Trophoblast cell (in vitro differentiated cells and primary cell): ENCODE measurements at regions not wholly inside any gene's neighbourhood (a gene's known extent, or its start where the extent isn't known, plus 50 kb on each side); places are given as distances from the start of the nearest gene placed in this dataset.

Source experiments
- DNase-seq, 2 donors: peaks; one replicate each; pipeline ENCODE4 v3.0.0-alpha.2; 2016
- H2AFZ ChIP-seq: 2 replicates; pipeline ENCODE4 v1.6.1; 2013; ENCODE audit warnings: low read length, moderate library complexity, mild to moderate bottlenecking; ENCODE audit not compliant: insufficient read depth, poor library complexity
- H2AK5ac ChIP-seq: 2 replicates; pipeline ENCODE4 v1.6.1; 2013; ENCODE audit warnings: mild to moderate bottlenecking, low read length
- H2BK120ac ChIP-seq: 2 replicates; pipeline ENCODE4 v1.6.1; 2013; ENCODE audit warnings: low read length, mild to moderate bottlenecking, moderate library complexity; ENCODE audit not compliant: insufficient read depth, poor library complexity
- H2BK12ac ChIP-seq: 2 replicates; pipeline ENCODE4 v1.6.1; 2013; ENCODE audit warnings: mild to moderate bottlenecking, low read length, moderate library complexity
- H2BK5ac ChIP-seq: 2 replicates; pipeline ENCODE4 v1.6.1; 2013; ENCODE audit warnings: low read length, low read depth, moderate library complexity, mild to moderate bottlenecking; ENCODE audit not compliant: poor library complexity
- H3K14ac ChIP-seq: 2 replicates; pipeline ENCODE4 v1.6.1; 2013; ENCODE audit warnings: mild to moderate bottlenecking, low read length
- H3K18ac ChIP-seq: 2 replicates; pipeline ENCODE4 v1.6.1; 2013; ENCODE audit warnings: mild to moderate bottlenecking, low read length
- H3K23ac ChIP-seq: 2 replicates; pipeline ENCODE4 v1.6.1; 2013; ENCODE audit warnings: low read length
- H3K27ac ChIP-seq: 2 replicates; pipeline ENCODE4 v1.5.1; 2013; ENCODE audit warnings: low read depth, mild to moderate bottlenecking, inconsistent platforms, low read length, moderate library complexity
- H3K27me3 ChIP-seq: 2 replicates; pipeline ENCODE4 v1.6.1; 2013; ENCODE audit warnings: inconsistent platforms, mild to moderate bottlenecking, low read length, moderate library complexity; ENCODE audit not compliant: insufficient read depth
- H3K36me3 ChIP-seq, 2 experiments: 1 replicate in 1 of 2; 2 replicates in 1 of 2; pipeline ENCODE4 v1.6.1; 2013; ENCODE audit warnings: low read length in 2 of 2, mild to moderate bottlenecking in 2 of 2, moderate library complexity in 1 of 2; ENCODE audit not compliant: insufficient read depth in 2 of 2, control insufficient read depth in 1 of 2
- H3K4ac ChIP-seq: 2 replicates; pipeline ENCODE4 v1.6.1; 2013; ENCODE audit warnings: low read depth, mild to moderate bottlenecking, low read length, moderate library complexity
- H3K4me1 ChIP-seq, 2 experiments: 1 replicate in 1 of 2; 2 replicates in 1 of 2; pipeline ENCODE4 v1.6.1; 2013; ENCODE audit warnings: low read length in 2 of 2, mild to moderate bottlenecking in 2 of 2, moderate library complexity in 1 of 2; ENCODE audit not compliant: insufficient read depth in 2 of 2, control insufficient read depth in 1 of 2
- H3K4me2 ChIP-seq: 2 replicates; pipeline ENCODE4 v1.6.1; 2013; ENCODE audit warnings: inconsistent platforms, mild to moderate bottlenecking, low read length, moderate library complexity
- H3K4me3 ChIP-seq: 2 replicates; pipeline ENCODE4 v1.5.1; 2013; ENCODE audit warnings: mild to moderate bottlenecking, low read depth, low read length, inconsistent platforms
- H3K79me1 ChIP-seq: one replicate; pipeline ENCODE4 v1.6.1; 2013; ENCODE audit warnings: low read length
- H3K79me2 ChIP-seq: 2 replicates; pipeline ENCODE4 v1.6.1; 2013; ENCODE audit warnings: low read length, mild to moderate bottlenecking; ENCODE audit not compliant: control insufficient read depth, insufficient read depth, poor library complexity
- H3K9ac ChIP-seq: 2 replicates; pipeline ENCODE4 v1.6.1; 2013; ENCODE audit warnings: mild to moderate bottlenecking, low read length
- H3K9me3 ChIP-seq: 2 replicates; pipeline ENCODE4 v1.6.1; 2013; ENCODE audit warnings: low read depth, mild to moderate bottlenecking, control low read depth, inconsistent platforms, low read length; ENCODE audit not compliant: insufficient read depth
- H4K12ac ChIP-seq: 2 replicates; pipeline ENCODE4 v1.6.1; 2013; ENCODE audit warnings: low read depth, mild to moderate bottlenecking, low read length, moderate library complexity
- H4K8ac ChIP-seq: 2 replicates; pipeline ENCODE4 v1.6.1; 2013; ENCODE audit warnings: low read depth, mild to moderate bottlenecking, low read length, moderate library complexity
- H4K91ac ChIP-seq: one replicate; pipeline ENCODE4 v1.6.1; 2013; ENCODE audit warnings: low read depth, mild to moderate bottlenecking, low read length, moderate library complexity
- WGBS: extraction: QIAGEN DNeasy Blood & Tissue Kit; methylation state at CpG from one replicate; pipeline ENCODE4 v1.1.7; 2013; ENCODE audit warnings: missing lambda C conversion rate; ENCODE audit not compliant: insufficient read length, insufficient coverage; ENCODE audit errors: extremely low coverage; 5-methylcytosine and 5-hydroxymethylcytosine counted together

DNA sequence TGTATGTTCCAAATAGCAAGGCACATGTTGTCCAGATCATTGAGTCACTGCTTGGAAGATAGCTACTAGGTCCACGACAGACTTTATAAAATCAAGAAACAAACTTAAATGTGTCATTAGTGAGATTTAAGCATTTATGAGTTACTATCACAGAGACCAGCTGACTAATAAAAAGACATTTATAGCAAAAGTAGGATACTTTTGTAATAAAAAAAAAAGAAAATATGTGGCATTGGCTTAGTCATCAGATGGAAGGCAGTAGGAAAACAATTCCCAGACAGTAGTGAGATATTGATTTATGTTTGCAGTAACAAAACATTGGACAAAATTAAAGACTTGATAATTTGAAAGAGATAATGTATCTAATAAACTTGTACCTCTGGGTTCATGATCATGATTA lies 881.0 kb upstream of the LRRN3 start:
- no peaks in the 10 kb centered on the region for H3K79me1 ChIP-seq
- no peak overlapping the region for H3K27ac ChIP-seq
- no CpG with 5 or more reads among the region's 1 CpG for WGBS
- no peaks in the 10 kb centered on the region for H3K79me2 ChIP-seq
- H2BK12ac ChIP-seq = no peak overlapping the region
- no peak overlapping the region for H2BK120ac ChIP-seq
- no peaks in the 10 kb centered on the region for H3K9me3 ChIP-seq
- H4K12ac ChIP-seq = no peak overlapping the region
- H3K23ac ChIP-seq = no peak overlapping the region
- no peak overlapping the region for H4K8ac ChIP-seq
- no peak overlapping the region for H3K4me2 ChIP-seq
- no peak overlapping the region for H3K4ac ChIP-seq
- no peak overlapping the region for H3K4me3 ChIP-seq
- H4K91ac ChIP-seq = no peak overlapping the region
- H3K18ac ChIP-seq = no peak overlapping the region
- H2AFZ ChIP-seq = no peak overlapping the region
- DNase-seq = no peak
- H3K9ac ChIP-seq = no peak overlapping the region
- no peaks in the 10 kb centered on the region for H3K36me3 ChIP-seq
- no peak overlapping the region for H3K14ac ChIP-seq
- H2AK5ac ChIP-seq = no peak overlapping the region
- no peaks in the 10 kb centered on the region for H3K27me3 ChIP-seq
- H2BK5ac ChIP-seq = no peak overlapping the region
- no peaks in the 10 kb centered on the region for H3K4me1 ChIP-seq

GRCh38 chr7:110210941-110211608 lies 879.9 kb upstream of the LRRN3 start:
- H3K9ac ChIP-seq = no peak overlapping the region
- no peaks in the 10 kb centered on the region for H3K9me3 ChIP-seq
- H3K79me1 ChIP-seq = no peaks in the 10 kb centered on the region
- H3K4me2 ChIP-seq = no peak overlapping the region
- H3K18ac ChIP-seq = no peak overlapping the region
- no peak overlapping the region for H3K4ac ChIP-seq
- no peak overlapping the region for H3K27ac ChIP-seq
- no peak overlapping the region for H2BK12ac ChIP-seq
- no peak overlapping the region for H2BK120ac ChIP-seq
- H2AFZ ChIP-seq = no peak overlapping the region
- H3K4me1 ChIP-seq = no peaks in the 10 kb centered on the region
- no peak overlapping the region for H2BK5ac ChIP-seq
- H4K12ac ChIP-seq = no peak overlapping the region
- H4K8ac ChIP-seq = no peak overlapping the region
- H3K79me2 ChIP-seq = no peaks in the 10 kb centered on the region
- H3K36me3 ChIP-seq = no peaks in the 10 kb centered on the region
- no peak for DNase-seq
- no peak overlapping the region for H4K91ac ChIP-seq
- H3K23ac ChIP-seq = no peak overlapping the region
- no CpG with 5 or more reads among the region's 1 CpG for WGBS
- H2AK5ac ChIP-seq = no peak overlapping the region
- no peak overlapping the region for H3K4me3 ChIP-seq
- no peaks in the 10 kb centered on the region for H3K27me3 ChIP-seq
- H3K14ac ChIP-seq = no peak overlapping the region

- H4K91ac ChIP-seq = no peak overlapping the region
- no peak overlapping the region for H2BK5ac ChIP-seq
- no peaks in the 10 kb centered on the region for H3K4me1 ChIP-seq
- no peak overlapping the region for H2AK5ac ChIP-seq
- H2BK120ac ChIP-seq = no peak overlapping the region
- H4K8ac ChIP-seq = no peak overlapping the region
- H2BK12ac ChIP-seq = no peak overlapping the region
- peaks cover 1% of the 10 kb centered on the region for H3K9me3 ChIP-seq
- no peak overlapping the region for H3K4me2 ChIP-seq
- H3K14ac ChIP-seq = no peak overlapping the region
- no peak overlapping the region for H4K12ac ChIP-seq
- no peaks in the 10 kb centered on the region for H3K27me3 ChIP-seq
- H2AFZ ChIP-seq = no peak overlapping the region
- H3K4ac ChIP-seq = no peak overlapping the region
- no peak overlapping the region for H3K9ac ChIP-seq
- no peaks in the 10 kb centered on the region for H3K79me2 ChIP-seq
- no peak overlapping the region for H3K23ac ChIP-seq
- no peak overlapping the region for H3K18ac ChIP-seq
- DNase-seq = no peak
- H3K79me1 ChIP-seq = no peaks in the 10 kb centered on the region
- H3K36me3 ChIP-seq = no peaks in the 10 kb centered on the region
- no peak overlapping the region for H3K27ac ChIP-seq
- H3K4me3 ChIP-seq = no peak overlapping the region
Measured at GRCh38 chr7:110224643-110225042, 866.3 kb upstream of the LRRN3 start.

GRCh38 chr7:110246118-110246517 lies 844.8 kb upstream of the LRRN3 start:
- Histone ChIP-seq H2BK120ac (no peak overlapping the region), H3K79me1 (no peaks in the 10 kb centered on the region), H3K4ac (no peak overlapping the region), H3K79me2 (no peaks in the 10 kb centered on the region), H3K18ac (no peak overlapping the region), H3K4me2 (no peak overlapping the region), H3K27ac (no peak overlapping the region), H3K14ac (no peak overlapping the region), H3K36me3 (no peaks in the 10 kb centered on the region), H3K9me3 (no peaks in the 10 kb centered on the region), H2BK5ac (no peak overlapping the region), H2AFZ (no peak overlapping the region), H3K9ac (no peak overlapping the region), H2AK5ac (no peak overlapping the region), H4K91ac (no peak overlapping the region), H4K12ac (no peak overlapping the region), H3K27me3 (no peaks in the 10 kb centered on the region), H3K23ac (no peak overlapping the region), H4K8ac (no peak overlapping the region), H2BK12ac (no peak overlapping the region), H3K4me3 (no peak overlapping the region), H3K4me1 (no peaks in the 10 kb centered on the region)
- DNase-seq = no peak
- WGBS = no CpG with 5 or more reads among the region's 1 CpG
